ENCODE measurements at regions not wholly inside any gene's neighbourhood (a gene's known extent, or its start where the extent isn't known, plus 50 kb on each side); places are given as distances from the start of the nearest gene placed in this dataset.

GRCh38 chr11:10358696-10359095, 53.8 kb downstream of the ADM start:
- CTCF ChIA-PET = no interaction called here

GRCh38 chr11:10359171-10359570, 54.3 kb downstream of the ADM start:
- Histone ChIP-seq H3K9me3 (ENCODE audit: control insufficient read depth, insufficient read depth, low read depth, low read length) (no peaks in the 10 kb centered on the region), H3K27ac (ENCODE audit: low read length) (no peak overlapping the region), H3K36me3 (ENCODE audit: control insufficient read depth, insufficient read depth, low read length) (no peaks in the 10 kb centered on the region), H3K4me1 (ENCODE audit: control insufficient read depth, insufficient read depth, low read length) (no peaks in the 10 kb centered on the region), H3K4me3 (ENCODE audit: low read depth in 2 of 2, low read length in 2 of 2) (no peak overlapping the region), H3K27me3 (ENCODE audit: control insufficient read depth, insufficient read depth, low read length) (no peaks in the 10 kb centered on the region)
- BruUV-seq (replicated peaks) = no TSS peak
- ChIA-PET CTCF (no interaction called here), POLR2A (no interaction called here)
- ATAC-seq = no peak
- TF ChIP-seq TCF7L2 (IDR thresholded peaks at IDR 0.05; ENCODE audit: low read depth, low read length) (no peak), SIN3A (IDR thresholded peaks at IDR 0.05; ENCODE audit: borderline replicate concordance, insufficient read depth, low read depth, low read length) (no peak), REST (IDR thresholded peaks at IDR 0.05; ENCODE audit: insufficient read depth in 1 of 2, low read depth in 2 of 2, low read length in 1 of 2) (no peak), CTCF (IDR thresholded peaks at IDR 0.05) (no peak), POLR2AphosphoS5 (IDR thresholded peaks at IDR 0.05; ENCODE audit: low read depth, low read length) (no peak)
- in situ Hi-C loops (cut with HindIII; ENCODE audit: low pct_unique_long_range_greater_than_20kb, low sequenced_read_pairs) = no loop called here
- DNase-seq (ENCODE audit: low read depth, low spot score) = no peak
- intact Hi-C loops (cut with micrococcal nuclease; ENCODE audit: unreplicated experiment) = no loop called here

More at GRCh38 chr11:10358696-10359095, 53.8 kb downstream of the ADM start:
- no peak for ATAC-seq
- POLR2A ChIA-PET = no interaction called here
- no peak for DNase-seq (ENCODE audit: low read depth, low spot score)
- Histone ChIP-seq H3K9me3 (ENCODE audit: control insufficient read depth, insufficient read depth, low read depth, low read length) (no peaks in the 10 kb centered on the region), H3K27ac (ENCODE audit: low read length) (no peak overlapping the region), H3K4me1 (ENCODE audit: control insufficient read depth, insufficient read depth, low read length) (no peaks in the 10 kb centered on the region), H3K27me3 (ENCODE audit: control insufficient read depth, insufficient read depth, low read length) (no peaks in the 10 kb centered on the region), H3K36me3 (ENCODE audit: control insufficient read depth, insufficient read depth, low read length) (no peaks in the 10 kb centered on the region), H3K4me3 (ENCODE audit: low read depth in 2 of 2, low read length in 2 of 2) (no peak overlapping the region)
- no peak for TF ChIP-seq POLR2AphosphoS5 (IDR thresholded peaks at IDR 0.05; ENCODE audit: low read depth, low read length)
- TF ChIP-seq REST (IDR thresholded peaks at IDR 0.05; ENCODE audit: insufficient read depth in 1 of 2, low read depth in 2 of 2, low read length in 1 of 2) = no peak
- no peak for TF ChIP-seq TCF7L2 (IDR thresholded peaks at IDR 0.05; ENCODE audit: low read depth, low read length)
- no peak for TF ChIP-seq CTCF (IDR thresholded peaks at IDR 0.05)
- TF ChIP-seq SIN3A (IDR thresholded peaks at IDR 0.05; ENCODE audit: borderline replicate concordance, insufficient read depth, low read depth, low read length) = no peak
- intact Hi-C loops (cut with micrococcal nuclease; ENCODE audit: unreplicated experiment) = no loop called here
- BruUV-seq (replicated peaks) = no TSS peak
- in situ Hi-C loops (cut with HindIII; ENCODE audit: low pct_unique_long_range_greater_than_20kb, low sequenced_read_pairs) = no loop called here
